ENCODE measurements at regions not wholly inside any gene's neighbourhood (a gene's known extent, or its start where the extent isn't known, plus 50 kb on each side); places are given as distances from the start of the nearest gene placed in this dataset.

DNA sequence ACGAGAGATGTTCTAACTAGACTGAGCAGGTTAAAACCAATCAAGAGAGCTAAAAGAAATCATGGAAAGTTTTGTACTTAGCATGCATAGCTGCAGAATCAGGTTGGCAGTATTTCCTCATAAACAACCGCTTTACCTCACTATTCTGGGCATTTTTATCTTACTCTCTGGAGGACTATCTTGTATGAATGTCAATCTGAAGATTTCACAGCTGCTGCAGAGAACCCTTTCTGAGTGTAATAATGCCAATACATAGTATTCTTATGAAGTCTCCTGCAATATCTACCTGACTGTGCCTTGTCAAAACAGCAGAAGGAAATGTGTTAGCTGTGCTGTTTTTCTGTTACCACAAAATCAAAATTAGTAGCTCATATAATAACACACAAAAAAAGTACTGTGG is 705.9 kb upstream of the FSHR start:
- no peak for TF ChIP-seq EZH2 (IDR thresholded peaks at IDR 0.05; ENCODE audit: low read length)
- TF ChIP-seq, protein P1, sequence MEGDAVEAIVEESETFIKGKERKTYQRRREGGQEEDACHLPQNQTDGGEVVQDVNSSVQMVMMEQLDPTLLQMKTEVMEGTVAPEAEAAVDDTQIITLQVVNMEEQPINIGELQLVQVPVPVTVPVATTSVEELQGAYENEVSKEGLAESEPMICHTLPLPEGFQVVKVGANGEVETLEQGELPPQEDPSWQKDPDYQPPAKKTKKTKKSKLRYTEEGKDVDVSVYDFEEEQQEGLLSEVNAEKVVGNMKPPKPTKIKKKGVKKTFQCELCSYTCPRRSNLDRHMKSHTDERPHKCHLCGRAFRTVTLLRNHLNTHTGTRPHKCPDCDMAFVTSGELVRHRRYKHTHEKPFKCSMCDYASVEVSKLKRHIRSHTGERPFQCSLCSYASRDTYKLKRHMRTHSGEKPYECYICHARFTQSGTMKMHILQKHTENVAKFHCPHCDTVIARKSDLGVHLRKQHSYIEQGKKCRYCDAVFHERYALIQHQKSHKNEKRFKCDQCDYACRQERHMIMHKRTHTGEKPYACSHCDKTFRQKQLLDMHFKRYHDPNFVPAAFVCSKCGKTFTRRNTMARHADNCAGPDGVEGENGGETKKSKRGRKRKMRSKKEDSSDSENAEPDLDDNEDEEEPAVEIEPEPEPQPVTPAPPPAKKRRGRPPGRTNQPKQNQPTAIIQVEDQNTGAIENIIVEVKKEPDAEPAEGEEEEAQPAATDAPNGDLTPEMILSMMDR (optimal IDR thresholded peaks at IDR 0.05 in 1 of 3, IDR thresholded peaks at IDR 0.05 in 1 of 3, conservative IDR thresholded peaks at IDR 0.05 in 1 of 3; ENCODE audit: extremely low read depth in 1 of 3, insufficient read depth in 2 of 3, low read length in 3 of 3) = no peak
- H4K20me1 ChIP-seq (ENCODE audit: control insufficient read depth, extremely low read depth, insufficient read depth, low read length) = no peaks in the 10 kb centered on the region
- FAIRE-seq (no peak), DNase-seq (ENCODE audit: low read depth, low spot score) (no peak)
- no peak overlapping the region for H3K27ac ChIP-seq (ENCODE audit: control insufficient read depth, insufficient read depth, low read length)
- no peaks in the 10 kb centered on the region for H3K79me2 ChIP-seq (ENCODE audit: control insufficient read depth, insufficient read depth, low read length)
- no peak overlapping the region for H2AFZ ChIP-seq (ENCODE audit: control insufficient read depth, low read length)
- dilution Hi-C loops (cut with MboI; ENCODE audit: extremely low pct_ligation_motif_present, low sequenced_read_pairs) = no loop called here
- H3K36me3 ChIP-seq (ENCODE audit: control insufficient read depth in 2 of 2, extremely low read depth in 1 of 2, insufficient read depth in 2 of 2, low read length in 2 of 2) = no peaks in the 10 kb centered on the region
- no peak overlapping the region for H3K4me2 ChIP-seq (ENCODE audit: control insufficient read depth, extremely low read depth, insufficient read depth, low read depth, low read length)
- H3K9me1 ChIP-seq (ENCODE audit: control insufficient read depth, extremely low read depth, insufficient read depth, low read length) = no peaks in the 10 kb centered on the region
- no peaks in the 10 kb centered on the region for H3K9me3 ChIP-seq (ENCODE audit: control insufficient read depth, low read depth, low read length)
- H3K4me3 ChIP-seq (ENCODE audit: control insufficient read depth in 2 of 3, extremely low read depth in 1 of 3, insufficient read depth in 2 of 3, low read depth in 1 of 3, low read length in 3 of 3) = no peak overlapping the region
- no peaks in the 10 kb centered on the region for H3K27me3 ChIP-seq (ENCODE audit: control insufficient read depth, extremely low read depth, insufficient read depth, low read length)
- no peak overlapping the region for H3K9ac ChIP-seq (ENCODE audit: control insufficient read depth, extremely low read depth, insufficient read depth, low read length)
- no peaks in the 10 kb centered on the region for H3K4me1 ChIP-seq (ENCODE audit: control insufficient read depth, extremely low read depth, insufficient read depth, low read length)

DNA sequence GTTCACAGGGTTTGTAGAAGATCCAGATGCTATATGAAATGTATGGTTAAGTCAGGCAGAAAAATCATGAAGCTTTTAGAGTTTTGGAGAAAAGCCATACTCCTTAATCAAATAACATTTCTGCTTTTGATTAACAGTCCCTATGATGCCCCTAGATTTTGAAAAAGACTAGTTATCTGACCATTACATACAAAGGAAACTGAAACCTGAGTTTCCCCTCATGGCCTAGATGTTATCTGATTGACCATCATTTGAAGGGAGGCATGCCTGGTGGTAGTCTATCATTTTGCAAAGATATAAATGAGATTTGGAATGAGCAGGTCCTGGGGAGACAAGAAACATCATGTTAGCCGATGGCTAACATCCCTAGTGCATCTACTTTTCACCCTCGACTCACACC is 704.3 kb upstream of the FSHR start:
- Histone ChIP-seq H3K27ac (ENCODE audit: control insufficient read depth, insufficient read depth, low read length) (no peak overlapping the region), H3K27me3 (ENCODE audit: control insufficient read depth, extremely low read depth, insufficient read depth, low read length) (no peaks in the 10 kb centered on the region), H2AFZ (ENCODE audit: control insufficient read depth, low read length) (no peak overlapping the region), H3K9ac (ENCODE audit: control insufficient read depth, extremely low read depth, insufficient read depth, low read length) (no peak overlapping the region), H3K36me3 (ENCODE audit: control insufficient read depth in 2 of 2, extremely low read depth in 1 of 2, insufficient read depth in 2 of 2, low read length in 2 of 2) (no peaks in the 10 kb centered on the region), H4K20me1 (ENCODE audit: control insufficient read depth, extremely low read depth, insufficient read depth, low read length) (no peaks in the 10 kb centered on the region), H3K4me2 (ENCODE audit: control insufficient read depth, extremely low read depth, insufficient read depth, low read depth, low read length) (no peak overlapping the region), H3K4me1 (ENCODE audit: control insufficient read depth, extremely low read depth, insufficient read depth, low read length) (no peaks in the 10 kb centered on the region), H3K9me3 (ENCODE audit: control insufficient read depth, low read depth, low read length) (no peaks in the 10 kb centered on the region), H3K9me1 (ENCODE audit: control insufficient read depth, extremely low read depth, insufficient read depth, low read length) (no peaks in the 10 kb centered on the region), H3K4me3 (ENCODE audit: control insufficient read depth in 2 of 3, extremely low read depth in 1 of 3, insufficient read depth in 2 of 3, low read depth in 1 of 3, low read length in 3 of 3) (no peak overlapping the region), H3K79me2 (ENCODE audit: control insufficient read depth, insufficient read depth, low read length) (no peaks in the 10 kb centered on the region)
- dilution Hi-C loops (cut with MboI; ENCODE audit: extremely low pct_ligation_motif_present, low sequenced_read_pairs) = no loop called here
- FAIRE-seq (no peak), DNase-seq (ENCODE audit: low read depth, low spot score) (no peak)
- TF ChIP-seq, protein P1 (optimal IDR thresholded peaks at IDR 0.05 in 1 of 3, IDR thresholded peaks at IDR 0.05 in 1 of 3, conservative IDR thresholded peaks at IDR 0.05 in 1 of 3; ENCODE audit: extremely low read depth in 1 of 3, insufficient read depth in 2 of 3, low read length in 3 of 3) = no peak
- no peak for TF ChIP-seq EZH2 (IDR thresholded peaks at IDR 0.05; ENCODE audit: low read length)
